Mesendoderm (in vitro differentiated cells): ENCODE measurements at regions not wholly inside any gene's neighbourhood (a gene's known extent, or its start where the extent isn't known, plus 50 kb on each side); places are given as distances from the start of the nearest gene placed in this dataset.

Experiments
- DNase-seq: peaks from one replicate; pipeline ENCODE4 v3.0.0; 2013
- H2AK5ac ChIP-seq: 2 replicates; pipeline ENCODE4 v1.6.1; 2013; ENCODE audit warnings: low read length, inconsistent platforms
- H2BK120ac ChIP-seq: 2 replicates; pipeline ENCODE4 v1.6.1; 2013; ENCODE audit warnings: low read depth, mild to moderate bottlenecking, low read length, moderate library complexity, mixed read lengths
- H2BK15ac ChIP-seq: replicated peaks from 2 replicates; pipeline ENCODE4 v1.6.1; 2013; ENCODE audit warnings: low read depth, mild to moderate bottlenecking, moderate library complexity
- H2BK5ac ChIP-seq: 2 replicates; pipeline ENCODE4 v1.6.1; 2013; ENCODE audit warnings: low read length, inconsistent platforms
- H3K18ac ChIP-seq: 2 replicates; pipeline ENCODE4 v1.6.1; 2013; ENCODE audit warnings: mild to moderate bottlenecking, low read length, mixed read lengths
- H3K23ac ChIP-seq: one replicate; pipeline ENCODE4 v1.6.1; 2013; ENCODE audit warnings: low read length
- H3K27ac ChIP-seq: 2 replicates; pipeline ENCODE4 v1.5.1; 2013; ENCODE audit warnings: low read depth, mild to moderate bottlenecking, inconsistent platforms, low read length, moderate library complexity
- H3K27me3 ChIP-seq: 2 replicates; pipeline ENCODE4 v1.6.1; 2013; ENCODE audit warnings: low read length, control low read depth, mild to moderate bottlenecking, inconsistent platforms; ENCODE audit not compliant: insufficient read depth, poor library complexity
- H3K36me3 ChIP-seq: 2 replicates; pipeline ENCODE4 v1.6.1; 2013; ENCODE audit warnings: low read length, inconsistent platforms; ENCODE audit not compliant: control insufficient read depth, insufficient read depth
- H3K4ac ChIP-seq: one replicate; pipeline ENCODE4 v1.6.1; 2013; ENCODE audit warnings: low read depth, mild to moderate bottlenecking, low read length, moderate library complexity
- H3K4me1 ChIP-seq: 2 replicates; pipeline ENCODE4 v1.6.1; 2013; ENCODE audit warnings: low read depth, low read length, inconsistent platforms; ENCODE audit not compliant: control insufficient read depth
- H3K4me2 ChIP-seq: 2 replicates; pipeline ENCODE4 v1.6.1; 2013; ENCODE audit warnings: low read length
- H3K4me3 ChIP-seq: 2 replicates; pipeline ENCODE4 v1.5.1; 2013; ENCODE audit warnings: mild to moderate bottlenecking, low read length
- H3K56ac ChIP-seq: one replicate; pipeline ENCODE4 v1.6.1; 2013; ENCODE audit warnings: low read length
- H3K79me1 ChIP-seq: 2 replicates; pipeline ENCODE4 v1.6.1; 2013; ENCODE audit warnings: low read length, inconsistent platforms
- H3K79me2 ChIP-seq: 2 replicates; pipeline ENCODE4 v1.6.1; 2013; ENCODE audit warnings: mild to moderate bottlenecking, low read length; ENCODE audit not compliant: control insufficient read depth, insufficient read depth
- H3K9ac ChIP-seq: 2 replicates; pipeline ENCODE4 v1.6.1; 2013; ENCODE audit warnings: low read length, inconsistent platforms
- H4K5ac ChIP-seq: one replicate; pipeline ENCODE4 v1.6.1; 2013; ENCODE audit warnings: low read length
- H4K8ac ChIP-seq: one replicate; pipeline ENCODE4 v1.6.1; 2013; ENCODE audit warnings: low read depth, mild to moderate bottlenecking, control low read depth, low read length, moderate library complexity
- WGBS: extraction: QIAGEN DNeasy Blood & Tissue Kit; methylation state at CpG from one replicate; pipeline ENCODE4 v1.1.7; 2013; ENCODE audit warnings: low lambda C conversion rate, missing lambda C conversion rate; ENCODE audit not compliant: insufficient coverage; ENCODE audit errors: extremely low coverage; 5-methylcytosine and 5-hydroxymethylcytosine counted together

GRCh38 chr3:5613599-5613998, 426.1 kb downstream of the EDEM1 start:
- Histone ChIP-seq H3K4me3 (no peak overlapping the region), H3K4ac (no peak overlapping the region), H3K4me1 (no peaks in the 10 kb centered on the region), H4K5ac (no peak overlapping the region), H2BK15ac (no peak overlapping the region), H3K79me2 (no peaks in the 10 kb centered on the region), H4K8ac (no peak overlapping the region), H3K4me2 (no peak overlapping the region), H2AK5ac (no peak overlapping the region), H3K56ac (no peak overlapping the region), H3K23ac (no peak overlapping the region), H3K18ac (no peak overlapping the region), H2BK5ac (no peak overlapping the region), H3K79me1 (no peaks in the 10 kb centered on the region), H2BK120ac (no peak overlapping the region), H3K27me3 (no peaks in the 10 kb centered on the region), H3K9ac (no peak overlapping the region), H3K27ac (no peak overlapping the region), H3K36me3 (no peaks in the 10 kb centered on the region)
- DNase-seq, result no peak
- WGBS, result no CpG with 5 or more reads among the region's 3 CpGs

DNA sequence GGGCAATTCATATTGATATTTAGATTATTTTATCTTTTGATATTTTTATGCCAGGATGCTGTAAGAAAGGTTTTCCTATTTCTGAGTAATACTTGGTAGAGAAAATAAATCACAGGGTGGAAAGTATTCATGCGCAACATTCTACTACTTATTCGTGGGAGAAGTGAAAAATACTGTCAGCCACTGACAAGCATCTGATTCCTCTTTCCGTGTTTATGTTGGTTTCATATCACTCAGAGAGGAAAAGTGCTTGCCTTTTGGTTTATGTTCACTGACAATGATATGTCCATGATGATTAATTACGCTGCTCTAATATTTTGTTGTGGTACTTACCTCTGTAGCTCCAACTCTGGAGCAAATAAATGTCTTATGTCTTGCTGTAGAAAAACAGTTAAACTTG, 429.4 kb downstream of the EDEM1 start:
- no peak overlapping the region for H2BK5ac ChIP-seq
- no peak overlapping the region for H2BK15ac ChIP-seq
- H3K27ac ChIP-seq, result no peak overlapping the region
- no CpG with 5 or more reads among the region's 4 CpGs for WGBS
- no peaks in the 10 kb centered on the region for H3K27me3 ChIP-seq
- no peak overlapping the region for H3K9ac ChIP-seq
- H3K36me3 ChIP-seq, result no peaks in the 10 kb centered on the region
- H2BK120ac ChIP-seq, result no peak overlapping the region
- no peak overlapping the region for H2AK5ac ChIP-seq
- H3K18ac ChIP-seq, result no peak overlapping the region
- H3K23ac ChIP-seq, result no peak overlapping the region
- no peak for DNase-seq
- no peaks in the 10 kb centered on the region for H3K4me1 ChIP-seq
- no peak overlapping the region for H3K56ac ChIP-seq
- no peaks in the 10 kb centered on the region for H3K79me2 ChIP-seq
- H3K4ac ChIP-seq, result no peak overlapping the region
- H3K4me3 ChIP-seq, result no peak overlapping the region
- H3K79me1 ChIP-seq, result no peaks in the 10 kb centered on the region
- H3K4me2 ChIP-seq, result no peak overlapping the region
- H4K8ac ChIP-seq, result no peak overlapping the region
- no peak overlapping the region for H4K5ac ChIP-seq

GRCh38 chr3:5618170-5618569, 430.7 kb downstream of the EDEM1 start:
- no peak overlapping the region for H3K9ac ChIP-seq
- H2AK5ac ChIP-seq, result no peak overlapping the region
- H3K27ac ChIP-seq, result no peak overlapping the region
- H3K56ac ChIP-seq, result no peak overlapping the region
- H3K27me3 ChIP-seq, result no peaks in the 10 kb centered on the region
- no peak overlapping the region for H4K8ac ChIP-seq
- no peaks in the 10 kb centered on the region for H3K4me1 ChIP-seq
- H2BK120ac ChIP-seq, result no peak overlapping the region
- no peak overlapping the region for H4K5ac ChIP-seq
- no peaks in the 10 kb centered on the region for H3K79me2 ChIP-seq
- no peaks in the 10 kb centered on the region for H3K36me3 ChIP-seq
- DNase-seq, result no peak
- H3K79me1 ChIP-seq, result no peaks in the 10 kb centered on the region
- no peak overlapping the region for H2BK15ac ChIP-seq
- H3K4ac ChIP-seq, result no peak overlapping the region
- no peak overlapping the region for H3K23ac ChIP-seq
- no peak overlapping the region for H3K18ac ChIP-seq
- H3K4me3 ChIP-seq, result no peak overlapping the region
- H2BK5ac ChIP-seq, result no peak overlapping the region
- no peak overlapping the region for H3K4me2 ChIP-seq

- Histone ChIP-seq H4K8ac (no peak overlapping the region), H2BK15ac (no peak overlapping the region), H3K18ac (no peak overlapping the region), H3K23ac (no peak overlapping the region), H3K27me3 (no peaks in the 10 kb centered on the region), H3K4me3 (no peak overlapping the region), H3K27ac (no peak overlapping the region), H2BK5ac (no peak overlapping the region), H3K4me2 (no peak overlapping the region), H4K5ac (no peak overlapping the region), H3K9ac (no peak overlapping the region), H3K56ac (no peak overlapping the region), H3K4me1 (no peaks in the 10 kb centered on the region), H3K4ac (no peak overlapping the region), H3K79me2 (no peaks in the 10 kb centered on the region), H3K79me1 (no peaks in the 10 kb centered on the region), H2AK5ac (no peak overlapping the region), H2BK120ac (no peak overlapping the region), H3K36me3 (no peaks in the 10 kb centered on the region)
- WGBS, result no CpG with 5 or more reads among the region's 3 CpGs
- DNase-seq, result no peak
Observed at GRCh38 chr3:5630406-5630805, 442.9 kb downstream of the EDEM1 start.

GRCh38 chr3:5633960-5634359, 446.5 kb downstream of the EDEM1 start:
- peak; percentile 6 for DNase-seq
- no peak overlapping the region for H2BK5ac ChIP-seq
- no peaks in the 10 kb centered on the region for H3K4me1 ChIP-seq
- H4K5ac ChIP-seq, result no peak overlapping the region
- H3K56ac ChIP-seq, result no peak overlapping the region
- H3K27me3 ChIP-seq, result no peaks in the 10 kb centered on the region
- H2AK5ac ChIP-seq, result no peak overlapping the region
- no peaks in the 10 kb centered on the region for H3K36me3 ChIP-seq
- H3K4me3 ChIP-seq, result no peak overlapping the region
- no peak overlapping the region for H3K27ac ChIP-seq
- no peak overlapping the region for H2BK15ac ChIP-seq
- H3K23ac ChIP-seq, result no peak overlapping the region
- no peak overlapping the region for H3K4me2 ChIP-seq
- H3K79me1 ChIP-seq, result no peaks in the 10 kb centered on the region
- no peak overlapping the region for H3K9ac ChIP-seq
- no peaks in the 10 kb centered on the region for H3K79me2 ChIP-seq
- no CpG with 5 or more reads among the region's 10 CpGs for WGBS
- no peak overlapping the region for H3K4ac ChIP-seq
- H3K18ac ChIP-seq, result no peak overlapping the region
- H4K8ac ChIP-seq, result no peak overlapping the region
- no peak overlapping the region for H2BK120ac ChIP-seq

- no peaks in the 10 kb centered on the region for H3K36me3 ChIP-seq
- no CpG with 5 or more reads among the region's 6 CpGs for WGBS
Observed at GRCh38 chr3:5634411-5634810, 446.9 kb downstream of the EDEM1 start.

More at GRCh38 chr3:5634411-5634810, 446.9 kb downstream of the EDEM1 start:
- no peak overlapping the region for H3K9ac ChIP-seq
- H3K79me1 ChIP-seq, result no peaks in the 10 kb centered on the region
- H3K4me2 ChIP-seq, result no peak overlapping the region
- no peak overlapping the region for H2BK15ac ChIP-seq
- no peak overlapping the region for H3K56ac ChIP-seq
- no peak overlapping the region for H2BK5ac ChIP-seq
- no peaks in the 10 kb centered on the region for H3K27me3 ChIP-seq
- H3K4me1 ChIP-seq, result no peaks in the 10 kb centered on the region
- H2AK5ac ChIP-seq, result no peak overlapping the region
- no peak overlapping the region for H3K27ac ChIP-seq
- no peak overlapping the region for H3K23ac ChIP-seq
- H3K4me3 ChIP-seq, result no peak overlapping the region
- no peaks in the 10 kb centered on the region for H3K79me2 ChIP-seq
- H4K8ac ChIP-seq, result no peak overlapping the region
- no peak overlapping the region for H3K4ac ChIP-seq
- no peak overlapping the region for H2BK120ac ChIP-seq
- H3K18ac ChIP-seq, result no peak overlapping the region
- DNase-seq, result peak; percentile 56
- no peak overlapping the region for H4K5ac ChIP-seq
